Activated CD8-positive, alpha-beta memory T cell treated with anti-CD3 and anti-CD28 coated beads for 1 hour (primary cell): ENCODE measurements at regions not wholly inside any gene's neighbourhood (a gene's known extent, or its start where the extent isn't known, plus 50 kb on each side); places are given as distances from the start of the nearest gene placed in this dataset.
"Not testable (repeated sequence)": the region's sequence is repeated elsewhere in the genome, so short reads cannot be mapped to it uniquely, and the experiment has no call there.

Source experiments
- DNase-seq, 2 donors: peaks; one replicate each; pipeline ENCODE4 v3.0.0-alpha.2; 2020; ENCODE audit warnings: low read depth in 1 of 2; ENCODE audit errors: extremely low read depth in 1 of 2

GRCh38 chr7:15837306-15837950, 150.9 kb upstream of the MEOX2 start:
- DNase-seq = no peak

- no peak for DNase-seq
These were observed 150.2 kb upstream of the MEOX2 start for GRCh38 chr7:15836651-15837050.

GRCh38 chr7:15836041-15836440, 149.6 kb upstream of the MEOX2 start:
- no peak for DNase-seq

- DNase-seq = no peak
These were observed 148.0 kb upstream of the MEOX2 start for GRCh38 chr7:15834446-15834845.

- no peak for DNase-seq
These were observed 146.5 kb upstream of the MEOX2 start for GRCh38 chr7:15832996-15833395.

- DNase-seq = no peak
These were observed 145.1 kb upstream of the MEOX2 start for GRCh38 chr7:15831606-15832005.

- DNase-seq = no peak
These were observed 143.2 kb upstream of the MEOX2 start for GRCh38 chr7:15829691-15830090.

GRCh38 chr7:15828881-15829280, 142.4 kb upstream of the MEOX2 start:
- DNase-seq = no peak

GRCh38 chr7:15821484-15822427, 135.3 kb upstream of the MEOX2 start:
- DNase-seq = no peak

- no peak for DNase-seq
These were observed 133.8 kb upstream of the MEOX2 start for GRCh38 chr7:15820319-15820718.

- DNase-seq = no peak
These were observed 130.4 kb upstream of the MEOX2 start for GRCh38 chr7:15816835-15817426.

GRCh38 chr7:15813448-15813847, 127.0 kb upstream of the MEOX2 start:
- DNase-seq = no peak

GRCh38 chr7:15810383-15810782, 123.9 kb upstream of the MEOX2 start:
- not testable (repeated sequence) for DNase-seq

GRCh38 chr7:15809936-15810335, 123.5 kb upstream of the MEOX2 start:
- DNase-seq = not testable (repeated sequence)

GRCh38 chr7:15805891-15806290, 119.4 kb upstream of the MEOX2 start:
- DNase-seq = no peak

GRCh38 chr7:15802425-15802824, 115.9 kb upstream of the MEOX2 start:
- DNase-seq = no peak

GRCh38 chr7:15801551-15801950, 115.1 kb upstream of the MEOX2 start:
- no peak for DNase-seq

GRCh38 chr7:15801041-15801440, 114.6 kb upstream of the MEOX2 start:
- no peak for DNase-seq

GRCh38 chr7:15798081-15798480, 111.6 kb upstream of the MEOX2 start:
- no peak for DNase-seq

- no peak for DNase-seq
These were observed 108.9 kb upstream of the MEOX2 start for GRCh38 chr7:15795393-15795792.

- DNase-seq = no peak
These were observed 108.3 kb upstream of the MEOX2 start for GRCh38 chr7:15794801-15795200.

- DNase-seq = no peak
These were observed 98.2 kb upstream of the MEOX2 start for GRCh38 chr7:15784694-15785030.
